IPS-20b (cell line): ENCODE measurements at regions not wholly inside any gene's neighbourhood (a gene's known extent, or its start where the extent isn't known, plus 50 kb on each side); places are given as distances from the start of the nearest gene placed in this dataset.

Source experiments
- H3K27ac ChIP-seq: one replicate; pipeline ENCODE4 v1.5.1; 2013; ENCODE audit warnings: low read length
- H3K27me3 ChIP-seq: 2 replicates; pipeline ENCODE4 v1.6.1; 2013; ENCODE audit warnings: mild to moderate bottlenecking, low read length, inconsistent platforms; ENCODE audit not compliant: insufficient read depth
- H3K36me3 ChIP-seq: 2 replicates; pipeline ENCODE4 v1.6.1; 2013; ENCODE audit warnings: low read depth, mild to moderate bottlenecking, inconsistent platforms, low read length, moderate library complexity; ENCODE audit not compliant: insufficient read depth
- H3K4me1 ChIP-seq: 2 replicates; pipeline ENCODE4 v1.6.1; 2013; ENCODE audit warnings: mild to moderate bottlenecking, control low read depth, inconsistent platforms, low read length, moderate library complexity; ENCODE audit not compliant: insufficient read depth
- H3K4me3 ChIP-seq: 2 replicates; pipeline ENCODE4 v1.5.1; 2013; ENCODE audit warnings: mild to moderate bottlenecking, low read length, inconsistent platforms
- H3K9ac ChIP-seq: 2 replicates; pipeline ENCODE4 v1.6.1; 2013; ENCODE audit warnings: low read depth, mild to moderate bottlenecking, inconsistent platforms, low read length, moderate library complexity
- H3K9me3 ChIP-seq: 2 replicates; pipeline ENCODE4 v1.6.1; 2013; ENCODE audit warnings: mild to moderate bottlenecking, low read depth, low read length, inconsistent platforms; ENCODE audit not compliant: insufficient read depth

GRCh38 chr14:50001999-50002925 is 109.4 kb downstream of the ARF6 start:
- Histone ChIP-seq H3K9me3 (no peaks in the 10 kb centered on the region), H3K9ac (no peak overlapping the region), H3K27ac (no peak overlapping the region), H3K4me3 (peak overlapping the region; percentile 59), H3K27me3 (peaks cover 42% of the 10 kb centered on the region), H3K4me1 (peaks cover 14% of the 10 kb centered on the region), H3K36me3 (no peaks in the 10 kb centered on the region)

- Histone ChIP-seq H3K36me3 (no peaks in the 10 kb centered on the region), H3K9ac (no peak overlapping the region), H3K9me3 (no peaks in the 10 kb centered on the region), H3K27ac (no peak overlapping the region), H3K27me3 (peaks cover 42% of the 10 kb centered on the region), H3K4me1 (peaks cover 14% of the 10 kb centered on the region), H3K4me3 (peak overlapping the region; percentile 59)
Measured at GRCh38 chr14:50002926-50003212, 110.0 kb downstream of the ARF6 start.

- Histone ChIP-seq H3K27ac (no peak overlapping the region), H3K4me3 (peak overlapping the region; percentile 59), H3K9me3 (no peaks in the 10 kb centered on the region), H3K36me3 (no peaks in the 10 kb centered on the region), H3K27me3 (peaks cover 42% of the 10 kb centered on the region), H3K9ac (no peak overlapping the region; the same call in 1 of the 2 replicates), H3K4me1 (peaks cover 14% of the 10 kb centered on the region)
Measured at GRCh38 chr14:50003213-50004021, 110.5 kb downstream of the ARF6 start.

DNA sequence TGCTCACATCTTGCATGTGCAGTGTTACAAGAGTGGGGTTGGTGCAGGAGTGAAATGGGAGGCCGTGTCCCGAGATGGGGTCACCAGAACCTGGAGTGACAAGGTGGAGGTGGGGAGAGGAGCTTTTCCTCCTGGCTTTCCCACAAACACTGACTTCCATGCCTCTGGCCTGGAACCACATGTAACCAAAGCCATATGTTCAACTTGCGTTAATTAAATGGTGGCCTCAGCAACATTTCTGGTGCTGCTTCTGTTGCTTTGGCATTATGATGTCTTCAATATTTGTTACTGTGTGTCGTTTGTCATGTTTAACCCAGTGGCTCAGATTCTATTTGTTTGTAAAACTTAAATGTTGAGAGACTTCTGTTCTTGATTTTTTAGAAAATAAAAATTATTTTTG is 110.2 kb downstream of the VCPKMT start:
- Histone ChIP-seq H3K9ac (no peak overlapping the region), H3K4me3 (no peak overlapping the region), H3K36me3 (no peaks in the 10 kb centered on the region), H3K27me3 (peaks cover 42% of the 10 kb centered on the region), H3K4me1 (peaks cover 6% of the 10 kb centered on the region), H3K9me3 (no peaks in the 10 kb centered on the region), H3K27ac (no peak overlapping the region)

- H3K9me3 ChIP-seq, result no peaks in the 10 kb centered on the region
- H3K27ac ChIP-seq, result no peak overlapping the region
- H3K27me3 ChIP-seq, result peaks cover 32% of the 10 kb centered on the region
- H3K9ac ChIP-seq, result no peak overlapping the region
- H3K4me3 ChIP-seq, result no peak overlapping the region
- no peaks in the 10 kb centered on the region for H3K36me3 ChIP-seq
- no peaks in the 10 kb centered on the region for H3K4me1 ChIP-seq
Measured at GRCh38 chr14:50007123-50007903, 109.1 kb downstream of the VCPKMT start.

- no peaks in the 10 kb centered on the region for H3K36me3 ChIP-seq
- no peak overlapping the region for H3K9ac ChIP-seq
- no peak overlapping the region for H3K27ac ChIP-seq
- no peaks in the 10 kb centered on the region for H3K9me3 ChIP-seq
- peaks cover 4% of the 10 kb centered on the region; the same call in 1 of the 2 replicates for H3K4me1 ChIP-seq
- H3K27me3 ChIP-seq, result peaks cover 20% of the 10 kb centered on the region
- no peak overlapping the region for H3K4me3 ChIP-seq
Measured at GRCh38 chr14:50008562-50008961, 107.8 kb downstream of the VCPKMT start.

GRCh38 chr14:50008974-50009373 is 107.4 kb downstream of the VCPKMT start:
- Histone ChIP-seq H3K4me1 (peaks cover 4% of the 10 kb centered on the region; the same call in 1 of the 2 replicates), H3K9me3 (no peaks in the 10 kb centered on the region), H3K36me3 (no peaks in the 10 kb centered on the region), H3K27ac (no peak overlapping the region), H3K9ac (no peak overlapping the region), H3K4me3 (no peak overlapping the region), H3K27me3 (peaks cover 16% of the 10 kb centered on the region)

DNA sequence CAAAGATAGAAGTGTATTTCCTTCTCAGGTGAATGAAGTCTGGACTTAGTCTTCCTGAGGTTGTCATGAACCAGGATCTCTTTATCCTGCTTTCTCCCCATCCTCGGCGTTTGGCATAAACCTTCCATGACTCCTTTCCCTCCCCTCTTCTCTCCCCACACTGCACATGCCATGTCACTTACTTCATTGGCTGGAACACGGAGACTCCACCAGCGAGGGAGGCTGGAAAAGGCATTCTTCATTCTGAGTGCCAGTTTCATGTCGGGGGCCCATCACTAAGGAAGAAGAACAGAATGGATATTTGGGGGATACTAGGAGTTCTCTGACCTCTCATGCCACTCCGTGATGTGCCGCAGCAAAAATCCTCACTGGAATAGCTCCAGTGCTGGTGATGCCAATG is 105.6 kb downstream of the VCPKMT start:
- Histone ChIP-seq H3K36me3 (no peaks in the 10 kb centered on the region), H3K27me3 (no peaks in the 10 kb centered on the region), H3K9me3 (no peaks in the 10 kb centered on the region), H3K9ac (no peak overlapping the region), H3K4me1 (peaks cover 4% of the 10 kb centered on the region; the same call in 1 of the 2 replicates), H3K4me3 (no peak overlapping the region), H3K27ac (no peak overlapping the region)

DNA sequence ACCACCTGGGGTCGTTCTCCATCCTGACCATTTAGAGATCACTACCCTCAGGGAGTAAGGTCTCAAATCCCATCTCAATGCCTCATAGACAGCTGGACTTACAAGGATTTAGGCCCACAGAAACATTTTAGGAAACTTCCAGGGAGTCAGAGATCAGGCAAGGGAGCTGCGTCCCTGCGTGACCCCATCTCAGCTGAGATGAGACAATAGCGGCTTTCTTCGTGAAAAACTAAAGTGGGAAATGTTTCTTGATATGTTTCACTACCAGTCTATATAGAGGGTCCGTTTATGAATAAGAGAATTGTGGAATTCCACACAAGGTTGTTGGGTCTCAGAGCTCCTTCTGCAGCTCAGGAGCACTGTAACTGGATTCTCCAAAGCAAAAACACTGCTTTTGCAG is 105.1 kb downstream of the VCPKMT start:
- H3K4me1 ChIP-seq, result peaks cover 4% of the 10 kb centered on the region; the same call in 1 of the 2 replicates
- no peak overlapping the region for H3K27ac ChIP-seq
- H3K9ac ChIP-seq, result no peak overlapping the region
- no peak overlapping the region for H3K4me3 ChIP-seq
- no peaks in the 10 kb centered on the region for H3K36me3 ChIP-seq
- H3K9me3 ChIP-seq, result no peaks in the 10 kb centered on the region
- no peaks in the 10 kb centered on the region for H3K27me3 ChIP-seq

- no peak overlapping the region for H3K4me3 ChIP-seq
- H3K4me1 ChIP-seq, result peaks cover 4% of the 10 kb centered on the region; the same call in 1 of the 2 replicates
Measured at GRCh38 chr14:50012644-50013043, 103.7 kb downstream of the VCPKMT start.

DNA sequence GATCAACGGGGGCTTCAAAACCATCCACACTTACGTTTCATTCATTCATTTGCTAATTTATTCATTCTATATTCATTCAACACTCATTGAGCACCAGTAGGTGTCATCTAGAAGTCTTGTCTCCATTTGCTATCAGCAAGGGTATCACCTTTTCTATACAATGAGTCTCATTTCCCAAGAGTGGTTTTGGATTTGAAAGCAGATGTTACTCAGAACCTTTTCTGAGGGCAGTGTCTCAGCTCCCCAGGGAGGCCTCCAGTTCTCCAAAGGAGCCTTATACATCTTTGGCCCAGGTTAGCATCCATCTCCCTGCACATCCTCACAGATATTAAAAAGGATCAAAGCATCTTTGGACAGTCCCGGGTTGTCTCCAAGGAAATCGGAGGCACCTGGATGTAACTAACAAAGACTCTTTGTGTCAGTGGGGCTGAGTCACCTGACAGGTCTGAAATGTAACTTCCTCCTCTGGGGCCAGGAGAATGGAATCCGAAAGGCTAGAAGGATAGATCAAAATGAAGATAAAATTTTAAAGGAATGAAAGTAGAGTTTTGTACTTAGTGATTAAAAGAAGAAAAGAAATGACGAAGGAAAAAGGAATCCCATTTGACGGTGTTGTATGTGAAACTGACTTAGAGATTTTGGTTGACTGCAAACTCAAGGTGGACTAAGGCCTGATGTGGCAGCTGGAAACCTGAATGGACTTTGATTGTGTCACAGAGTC is 103.0 kb downstream of the VCPKMT start:
- Histone ChIP-seq H3K27me3 (no peaks in the 10 kb centered on the region), H3K36me3 (no peaks in the 10 kb centered on the region), H3K9me3 (no peaks in the 10 kb centered on the region), H3K9ac (no peak overlapping the region), H3K27ac (no peak overlapping the region), H3K4me1 (peaks cover 4% of the 10 kb centered on the region; the same call in 1 of the 2 replicates), H3K4me3 (no peak overlapping the region)

More at GRCh38 chr14:50012644-50013043, 103.7 kb downstream of the VCPKMT start:
- Histone ChIP-seq H3K9me3 (no peaks in the 10 kb centered on the region), H3K27me3 (no peaks in the 10 kb centered on the region), H3K36me3 (no peaks in the 10 kb centered on the region), H3K27ac (no peak overlapping the region), H3K9ac (no peak overlapping the region)
